ENCODE measurements at regions not wholly inside any gene's neighbourhood (a gene's known extent, or its start where the extent isn't known, plus 50 kb on each side); places are given as distances from the start of the nearest gene placed in this dataset.

- no peak for TF ChIP-seq POLR2AphosphoS5 (IDR thresholded peaks at IDR 0.05; ENCODE audit: low read depth, low read length)
- TF ChIP-seq REST (IDR thresholded peaks at IDR 0.05; ENCODE audit: insufficient read depth in 1 of 2, low read depth in 2 of 2, low read length in 2 of 2) = no peak
Measured at GRCh38 chr11:95371153-95371552, 140.2 kb upstream of the SESN3 start.
